NB4 (cell line): ENCODE measurements at regions not wholly inside any gene's neighbourhood (a gene's known extent, or its start where the extent isn't known, plus 50 kb on each side); places are given as distances from the start of the nearest gene placed in this dataset.

ENCODE experiments used
- DNase-seq: peaks from one replicate; pipeline ENCODE4 v3.0.0; 2010; ENCODE audit warnings: low read depth
- H3K4me3 ChIP-seq: one replicate; pipeline ENCODE4 v1.5.1; 2011; ENCODE audit warnings: mild to moderate bottlenecking, low read depth, low read length, moderate library complexity
- MYC ChIP-seq: IDR thresholded peaks from 2 replicates; pipeline ENCODE4 v1.6.1; 2011; ENCODE audit warnings: low read depth, low read length
- POLR2A ChIP-seq: IDR thresholded peaks from 2 replicates; pipeline ENCODE4 v1.6.1; 2011; ENCODE audit warnings: mild to moderate bottlenecking; ENCODE audit not compliant: insufficient read length; ENCODE audit errors: extremely low read depth
- TF ChIP-seq, protein P1 (sequence below): IDR thresholded peaks from 2 replicates; pipeline ENCODE4 v1.6.1; 2011; ENCODE audit warnings: low read depth, low read length
- TF ChIP-seq, protein P2 (sequence below): IDR thresholded peaks from one replicate; pipeline ENCODE4 v1.5.1; 2012; ENCODE audit warnings: low read depth, low read length

DNA sequence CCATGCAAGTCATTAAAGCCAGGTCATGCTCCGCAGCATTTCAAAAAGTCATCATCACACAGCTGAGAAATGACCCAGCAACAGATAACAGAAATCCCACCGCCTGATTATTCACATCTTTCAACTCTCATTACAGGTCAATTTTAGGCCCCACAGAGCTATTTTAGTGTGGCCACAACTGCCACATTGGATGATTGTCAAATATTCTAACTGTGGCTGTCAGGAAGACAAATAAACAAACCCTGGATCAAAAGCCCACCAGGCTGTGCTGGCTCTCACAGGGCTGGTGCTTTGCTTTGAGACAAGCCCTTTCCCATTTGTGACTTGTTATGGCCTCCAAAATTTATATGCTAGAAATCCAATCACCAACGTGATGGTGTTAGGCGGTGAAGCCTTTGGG, 117.6 kb upstream of the CDC14C start:
- no peak for DNase-seq
- no peak overlapping the region for H3K4me3 ChIP-seq
- TF ChIP-seq POLR2A: no peak

DNA sequence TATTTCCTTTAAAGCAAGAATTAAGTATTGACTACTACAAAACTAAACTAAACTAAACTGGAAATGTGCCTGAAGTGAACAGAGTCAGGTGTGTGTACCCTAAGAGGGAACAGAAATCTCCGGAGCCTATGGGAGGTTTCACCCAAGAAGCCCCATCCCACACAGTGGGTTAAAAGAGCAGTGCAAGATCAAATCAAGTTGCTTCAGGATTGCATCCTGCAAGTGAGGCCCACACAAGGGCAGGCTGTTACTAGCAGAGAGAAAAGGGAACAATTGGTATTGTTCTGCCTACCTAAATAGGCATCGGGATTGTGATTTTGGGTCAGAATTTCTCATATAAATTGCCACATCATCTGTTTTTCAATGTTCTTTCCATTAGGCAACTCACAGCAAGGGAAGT, 113.3 kb upstream of the CDC14C start:
- no peak for DNase-seq
- TF ChIP-seq POLR2A (no peak), MYC (no peak)
- TF ChIP-seq, protein P1, sequence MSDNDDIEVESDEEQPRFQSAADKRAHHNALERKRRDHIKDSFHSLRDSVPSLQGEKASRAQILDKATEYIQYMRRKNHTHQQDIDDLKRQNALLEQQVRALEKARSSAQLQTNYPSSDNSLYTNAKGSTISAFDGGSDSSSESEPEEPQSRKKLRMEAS: no peak
- TF ChIP-seq, protein P2, sequence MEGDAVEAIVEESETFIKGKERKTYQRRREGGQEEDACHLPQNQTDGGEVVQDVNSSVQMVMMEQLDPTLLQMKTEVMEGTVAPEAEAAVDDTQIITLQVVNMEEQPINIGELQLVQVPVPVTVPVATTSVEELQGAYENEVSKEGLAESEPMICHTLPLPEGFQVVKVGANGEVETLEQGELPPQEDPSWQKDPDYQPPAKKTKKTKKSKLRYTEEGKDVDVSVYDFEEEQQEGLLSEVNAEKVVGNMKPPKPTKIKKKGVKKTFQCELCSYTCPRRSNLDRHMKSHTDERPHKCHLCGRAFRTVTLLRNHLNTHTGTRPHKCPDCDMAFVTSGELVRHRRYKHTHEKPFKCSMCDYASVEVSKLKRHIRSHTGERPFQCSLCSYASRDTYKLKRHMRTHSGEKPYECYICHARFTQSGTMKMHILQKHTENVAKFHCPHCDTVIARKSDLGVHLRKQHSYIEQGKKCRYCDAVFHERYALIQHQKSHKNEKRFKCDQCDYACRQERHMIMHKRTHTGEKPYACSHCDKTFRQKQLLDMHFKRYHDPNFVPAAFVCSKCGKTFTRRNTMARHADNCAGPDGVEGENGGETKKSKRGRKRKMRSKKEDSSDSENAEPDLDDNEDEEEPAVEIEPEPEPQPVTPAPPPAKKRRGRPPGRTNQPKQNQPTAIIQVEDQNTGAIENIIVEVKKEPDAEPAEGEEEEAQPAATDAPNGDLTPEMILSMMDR: no peak
- H3K4me3 ChIP-seq: no peak overlapping the region

DNA sequence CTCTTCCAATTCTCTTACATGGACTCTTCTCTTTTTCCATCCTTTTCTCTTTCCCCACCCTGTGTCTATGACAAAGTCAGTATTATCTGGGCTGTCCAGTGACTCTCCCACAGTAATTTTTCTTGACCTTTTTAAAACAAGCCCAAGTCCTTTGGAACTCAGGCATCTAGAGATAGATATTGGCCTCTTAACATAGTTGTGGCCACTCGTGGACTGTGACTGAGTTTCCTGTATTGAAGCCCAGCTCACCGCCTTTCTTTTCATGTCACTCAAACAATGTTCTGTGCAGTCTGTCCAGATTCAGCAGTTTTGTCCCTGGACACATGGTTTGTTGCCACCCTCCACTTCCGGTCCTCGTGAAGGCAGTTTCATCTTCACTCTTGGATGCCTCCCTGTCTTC, 110.9 kb upstream of the CDC14C start:
- DNase-seq: no peak
- TF ChIP-seq MYC (no peak), POLR2A (no peak)
- TF ChIP-seq, protein P1: no peak
- TF ChIP-seq, protein P2: no peak
- no peak overlapping the region for H3K4me3 ChIP-seq

DNA sequence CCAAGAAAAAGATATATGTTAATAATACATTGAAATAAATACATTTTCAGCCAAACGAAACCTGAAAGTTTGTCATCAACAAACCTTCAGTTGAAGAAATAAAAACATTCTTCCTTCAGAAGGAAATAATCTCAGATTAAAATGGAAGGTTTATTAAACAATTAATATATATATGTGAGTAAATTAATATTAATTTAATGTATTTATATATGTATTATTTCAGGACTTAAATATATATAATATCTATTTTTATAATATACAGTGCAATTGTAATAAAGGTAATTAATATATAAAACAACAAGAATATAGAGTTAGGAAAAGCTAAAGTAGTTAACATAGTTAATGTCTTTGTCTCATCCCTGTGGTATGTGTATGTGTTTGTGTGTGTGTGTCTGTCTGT, 102.2 kb upstream of the CDC14C start:
- TF ChIP-seq, protein P1: no peak
- TF ChIP-seq MYC: no peak
- TF ChIP-seq POLR2A: no peak
- TF ChIP-seq, protein P2: no peak
- no peak overlapping the region for H3K4me3 ChIP-seq

DNA sequence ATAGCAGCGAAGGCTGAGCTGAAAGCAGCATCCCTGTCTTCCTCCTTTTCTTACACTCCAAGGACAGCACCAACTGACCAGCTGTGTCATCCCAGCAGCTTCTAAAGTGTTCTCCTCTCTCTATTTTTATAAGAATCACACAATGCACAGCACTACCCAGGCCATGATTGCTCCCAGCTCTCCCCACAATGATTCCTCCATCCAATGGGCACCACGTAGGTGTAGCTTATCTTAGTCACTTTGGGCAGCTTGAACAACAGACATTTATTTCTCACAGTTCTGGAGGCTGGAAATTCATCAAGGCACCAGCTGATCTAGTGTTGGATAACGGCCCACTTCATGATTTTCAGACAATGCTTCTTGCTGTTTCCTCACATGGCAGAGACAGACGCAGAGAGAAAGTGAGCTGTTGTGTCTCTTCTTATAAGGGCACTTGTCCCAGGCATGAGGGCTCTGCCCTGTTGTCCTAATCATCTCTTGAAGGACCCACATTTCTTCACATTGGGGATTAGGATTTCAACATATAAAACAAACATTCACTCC, 92.0 kb upstream of the CDC14C start:
- no peak for DNase-seq
- TF ChIP-seq, protein P1: no peak
- TF ChIP-seq, protein P2: no peak
- TF ChIP-seq POLR2A (no peak), MYC (no peak)
- H3K4me3 ChIP-seq: no peak overlapping the region

More for the DNA sequence above, 102.2 kb upstream of the CDC14C start:
- no peak for DNase-seq

DNA sequence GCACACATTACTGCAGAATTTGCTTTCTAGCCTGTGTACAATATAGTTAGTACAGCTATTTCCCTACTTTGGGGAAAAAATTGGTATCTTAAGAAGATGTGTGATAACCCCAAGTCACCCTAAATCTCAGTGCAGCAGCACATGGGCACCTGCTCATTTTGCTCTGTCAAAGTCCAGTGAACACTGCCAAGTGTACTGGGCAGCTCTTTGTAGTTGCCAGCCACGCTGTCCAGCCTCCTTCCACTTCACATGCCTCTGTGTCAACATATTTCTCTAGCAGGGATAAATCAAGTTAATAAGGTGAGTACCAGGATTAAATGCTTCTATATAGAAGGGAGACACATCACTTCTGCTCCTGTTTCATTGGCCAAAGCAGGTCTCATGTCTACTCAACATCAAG, 87.1 kb upstream of the CDC14C start:
- no peak for DNase-seq
- no peak overlapping the region for H3K4me3 ChIP-seq
- TF ChIP-seq MYC (no peak), POLR2A (no peak)
- TF ChIP-seq, protein P2: no peak
- TF ChIP-seq, protein P1: no peak
